ENCODE measurements at regions not wholly inside any gene's neighbourhood (a gene's known extent, or its start where the extent isn't known, plus 50 kb on each side); places are given as distances from the start of the nearest gene placed in this dataset.

DNA sequence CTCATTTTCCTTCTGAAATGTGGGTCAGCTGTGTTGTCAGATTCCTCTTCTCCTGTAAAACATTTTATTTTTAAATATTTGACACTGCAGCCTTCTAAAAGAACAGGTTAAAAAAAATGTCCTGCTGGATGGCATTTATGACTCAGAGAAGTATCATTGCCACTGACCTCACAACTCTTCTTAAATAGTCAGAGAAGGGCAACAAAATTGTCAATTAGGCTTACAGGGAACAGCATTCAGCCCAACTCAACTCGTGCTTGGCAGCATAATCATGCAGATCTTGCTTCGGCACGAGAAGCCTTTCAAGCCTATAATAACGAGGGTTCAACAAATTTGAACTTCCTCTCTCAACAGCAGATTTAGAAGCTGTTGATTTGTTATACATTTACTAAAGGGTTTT lies 296.7 kb upstream of the DACH1 start:
- intact Hi-C loops (cut with DNase I) = no loop called here
- DNase-seq (no peak), ATAC-seq (no peak)
- no peak for TF ChIP-seq POLR2A (IDR thresholded peaks at IDR 0.05)
- no peak overlapping the region for H3K27ac ChIP-seq
- H3K36me3 ChIP-seq = no peaks in the 10 kb centered on the region
- H3K4me1 ChIP-seq = no peaks in the 10 kb centered on the region
- no peaks in the 10 kb centered on the region for H3K9me3 ChIP-seq
- WGBS, 4 donors = 63 to 67% (median 65%) methylated on average over 4 of the region's 4 CpGs
- H3K27me3 ChIP-seq = no peaks in the 10 kb centered on the region
- no peak overlapping the region for H3K4me3 ChIP-seq

DNA sequence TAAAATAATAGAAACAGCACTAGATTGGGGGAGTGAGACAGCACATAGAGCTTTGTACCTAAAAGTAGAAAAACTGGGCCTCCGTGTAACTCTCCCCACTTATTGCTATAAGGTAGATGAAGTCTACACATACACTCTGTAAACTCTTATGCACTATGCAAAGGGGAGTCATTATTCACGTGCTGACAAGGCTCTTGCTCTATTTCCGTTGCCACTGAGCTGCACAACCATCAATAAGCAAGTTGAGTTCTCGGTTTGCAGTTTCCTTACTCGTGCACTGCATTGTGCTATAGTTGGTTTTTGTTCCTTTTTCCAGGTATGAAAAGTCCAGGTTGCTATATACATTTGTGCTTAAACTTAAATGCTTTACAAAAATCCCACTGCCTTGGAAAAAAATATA lies 294.0 kb upstream of the DACH1 start:
- H3K4me3 ChIP-seq = no peak overlapping the region
- ATAC-seq (no peak), DNase-seq (no peak)
- TF ChIP-seq, protein P1, sequence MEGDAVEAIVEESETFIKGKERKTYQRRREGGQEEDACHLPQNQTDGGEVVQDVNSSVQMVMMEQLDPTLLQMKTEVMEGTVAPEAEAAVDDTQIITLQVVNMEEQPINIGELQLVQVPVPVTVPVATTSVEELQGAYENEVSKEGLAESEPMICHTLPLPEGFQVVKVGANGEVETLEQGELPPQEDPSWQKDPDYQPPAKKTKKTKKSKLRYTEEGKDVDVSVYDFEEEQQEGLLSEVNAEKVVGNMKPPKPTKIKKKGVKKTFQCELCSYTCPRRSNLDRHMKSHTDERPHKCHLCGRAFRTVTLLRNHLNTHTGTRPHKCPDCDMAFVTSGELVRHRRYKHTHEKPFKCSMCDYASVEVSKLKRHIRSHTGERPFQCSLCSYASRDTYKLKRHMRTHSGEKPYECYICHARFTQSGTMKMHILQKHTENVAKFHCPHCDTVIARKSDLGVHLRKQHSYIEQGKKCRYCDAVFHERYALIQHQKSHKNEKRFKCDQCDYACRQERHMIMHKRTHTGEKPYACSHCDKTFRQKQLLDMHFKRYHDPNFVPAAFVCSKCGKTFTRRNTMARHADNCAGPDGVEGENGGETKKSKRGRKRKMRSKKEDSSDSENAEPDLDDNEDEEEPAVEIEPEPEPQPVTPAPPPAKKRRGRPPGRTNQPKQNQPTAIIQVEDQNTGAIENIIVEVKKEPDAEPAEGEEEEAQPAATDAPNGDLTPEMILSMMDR (IDR thresholded peaks at IDR 0.05) = no peak
- no peak for TF ChIP-seq POLR2A (IDR thresholded peaks at IDR 0.05)
- no peaks in the 10 kb centered on the region for H3K36me3 ChIP-seq
- intact Hi-C loops (cut with DNase I) = no loop called here
- no peaks in the 10 kb centered on the region for H3K4me1 ChIP-seq
- no peak overlapping the region for H3K27ac ChIP-seq
- H3K9me3 ChIP-seq = no peaks in the 10 kb centered on the region
- H3K27me3 ChIP-seq = no peaks in the 10 kb centered on the region
- WGBS, 4 donors = 85 to 89% (median 87%) methylated on average over 5 of the region's 5 CpGs

DNA sequence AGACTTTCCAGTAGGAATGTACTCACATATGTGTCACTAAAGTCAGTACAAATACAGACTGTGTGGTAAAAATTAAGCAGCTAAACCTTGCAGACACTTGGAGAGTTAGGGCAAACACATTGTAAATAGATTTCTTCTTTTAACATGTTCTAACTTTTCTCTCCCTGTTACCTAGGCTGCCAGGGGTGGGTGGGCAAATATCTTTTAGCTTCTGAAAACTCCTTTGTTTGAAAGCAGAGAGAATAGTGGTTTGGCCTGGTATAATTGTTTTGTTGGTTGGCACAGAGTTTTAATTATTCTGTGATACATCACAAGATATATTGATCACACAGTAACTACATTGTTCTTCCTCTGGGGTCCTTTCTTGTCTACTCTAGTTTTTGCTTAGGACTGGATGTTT lies 289.8 kb upstream of the DACH1 start:
- Histone ChIP-seq H3K4me1 (no peaks in the 10 kb centered on the region), H3K36me3 (no peaks in the 10 kb centered on the region), H3K27me3 (no peaks in the 10 kb centered on the region), H3K27ac (no peak overlapping the region), H3K9me3 (peaks cover 0 to 5% (median 0%) of the 10 kb centered on the region in 12 donors), H3K4me3 (no peak overlapping the region)
- intact Hi-C loops (cut with DNase I) = no loop called here
- TF ChIP-seq, protein P1 (IDR thresholded peaks at IDR 0.05) = no peak
- no peak for TF ChIP-seq POLR2A (IDR thresholded peaks at IDR 0.05)
- no peak for DNase-seq
- no peak for ATAC-seq

DNA sequence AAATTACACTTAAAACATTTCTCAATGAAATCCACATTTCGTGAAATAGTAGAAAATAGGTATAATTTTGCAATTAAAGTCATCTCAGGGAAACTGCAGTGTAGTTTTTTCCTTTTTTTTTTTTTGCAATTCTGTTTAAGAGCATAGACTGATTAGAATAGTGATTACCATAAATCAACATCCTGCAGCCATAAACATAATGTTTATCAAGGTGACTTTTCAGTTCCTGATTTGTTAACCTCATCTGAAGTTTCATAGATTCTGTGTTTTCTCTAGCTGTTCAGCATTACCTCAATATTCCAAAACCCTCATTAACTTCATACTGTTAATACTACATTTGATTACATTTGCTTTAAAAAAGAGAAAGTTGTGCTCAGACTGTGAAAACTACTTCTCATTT lies 286.3 kb upstream of the DACH1 start:
- Histone ChIP-seq H3K36me3 (no peaks in the 10 kb centered on the region), H3K27ac (no peak overlapping the region), H3K9me3 (peaks cover 0 to 5% (median 0%) of the 10 kb centered on the region in 12 donors), H3K27me3 (no peaks in the 10 kb centered on the region), H3K4me1 (no peaks in the 10 kb centered on the region), H3K4me3 (no peak overlapping the region)
- intact Hi-C loops (cut with DNase I) = no loop called here
- no peak for TF ChIP-seq POLR2A (IDR thresholded peaks at IDR 0.05)
- TF ChIP-seq, protein P1 (IDR thresholded peaks at IDR 0.05) = no peak
- 93 to 98% (median 95%) methylated on average over 1 of the region's 1 CpG for WGBS, 4 donors
- no peak for DNase-seq
- ATAC-seq = no peak

DNA sequence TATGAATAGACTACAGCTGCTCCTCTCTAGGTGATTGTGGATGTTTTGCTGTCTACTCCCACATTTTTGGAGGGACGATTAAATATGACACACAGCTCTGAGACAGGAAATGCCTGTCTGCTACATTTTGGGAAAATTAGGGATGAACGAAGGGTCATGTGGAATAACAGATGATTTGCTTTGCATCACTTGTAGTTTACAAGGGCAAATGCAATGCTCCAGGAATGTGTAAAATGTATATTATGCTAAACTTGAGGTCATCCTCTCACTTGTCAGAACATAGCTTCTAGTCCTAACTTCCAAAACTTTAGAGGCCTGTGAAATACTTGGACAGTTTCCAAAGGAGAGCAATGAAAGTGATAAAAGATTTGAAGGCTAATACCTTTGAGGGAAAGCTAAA lies 284.2 kb upstream of the DACH1 start:
- ATAC-seq (no peak), DNase-seq (no peak)
- no peaks in the 10 kb centered on the region for H3K36me3 ChIP-seq
- peaks cover 0 to 5% (median 0%) of the 10 kb centered on the region in 12 donors for H3K9me3 ChIP-seq
- 28 to 45% (median 31%) methylated on average over 2 of the region's 2 CpGs for WGBS, 4 donors
- intact Hi-C loops (cut with DNase I) = no loop called here
- H3K4me1 ChIP-seq = no peaks in the 10 kb centered on the region
- TF ChIP-seq POLR2A (IDR thresholded peaks at IDR 0.05) = no peak
- TF ChIP-seq, protein P1 (IDR thresholded peaks at IDR 0.05) = no peak
- no peak overlapping the region for H3K27ac ChIP-seq
- no peak overlapping the region for H3K4me3 ChIP-seq
- no peaks in the 10 kb centered on the region for H3K27me3 ChIP-seq

Measured in heart left ventricle (tissue), 16 donors.